IgD-negative memory B cell (primary cell): ENCODE measurements at regions not wholly inside any gene's neighbourhood (a gene's known extent, or its start where the extent isn't known, plus 50 kb on each side); places are given as distances from the start of the nearest gene placed in this dataset.
"Not testable (repeated sequence)": the region's sequence is repeated elsewhere in the genome, so short reads cannot be mapped to it uniquely, and the experiment has no call there.

Experiments used
- H3K27ac Mint-ChIP-seq, 3 donors: one replicate each; pipeline ENCODE4 v1.8.0; 2020 to 2022; ENCODE audit warnings: mild to moderate bottlenecking in 3 of 3, mixed read lengths in 3 of 3, moderate library complexity in 1 of 3
- H3K27me3 Mint-ChIP-seq: one replicate; pipeline ENCODE4 v1.8.0; 2021; ENCODE audit warnings: mixed read lengths
- H3K36me3 Mint-ChIP-seq: one replicate; pipeline ENCODE4 v1.8.0; 2020; ENCODE audit warnings: mild to moderate bottlenecking, mixed read lengths
- H3K4me1 Mint-ChIP-seq, 3 donors: one replicate each; pipeline ENCODE4 v1.8.0; 2020 to 2022; ENCODE audit warnings: mixed read lengths in 3 of 3, mild to moderate bottlenecking in 1 of 3
- H3K4me3 Mint-ChIP-seq, 4 donors: one replicate each; pipeline ENCODE4 v1.8.0; 2020 to 2022; ENCODE audit warnings: mild to moderate bottlenecking in 4 of 4, mixed read lengths in 4 of 4, moderate library complexity in 3 of 4
- H3K9me3 Mint-ChIP-seq, 3 donors: one replicate each; pipeline ENCODE4 v1.8.0; 2020 to 2021; ENCODE audit warnings: mixed read lengths in 3 of 3, mild to moderate bottlenecking in 1 of 3

DNA sequence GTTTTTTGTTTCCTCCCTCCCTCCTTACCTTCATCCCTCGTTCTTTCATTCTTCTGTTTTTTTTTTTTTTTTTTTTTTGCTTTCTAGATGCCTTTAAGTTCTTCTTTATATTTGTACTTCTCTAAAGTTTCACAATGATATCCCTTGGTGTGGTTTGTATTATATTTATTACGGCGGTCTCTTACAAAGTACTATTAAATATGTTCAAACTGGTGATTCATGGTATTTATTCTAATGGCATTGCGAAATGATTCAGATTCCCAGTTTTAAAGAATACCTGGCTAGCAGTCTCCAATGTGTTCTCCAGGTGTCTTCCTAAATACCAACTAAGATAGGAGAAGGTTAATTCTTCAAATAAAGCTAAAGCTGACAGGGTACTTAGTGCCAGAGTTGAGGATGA is 690.1 kb upstream of the COX7C start:
- H3K9me3 Mint-ChIP-seq, result peaks cover 3 to 13% (median 6%) of the 10 kb centered on the region in 3 donors
- no peaks in the 10 kb centered on the region for H3K36me3 Mint-ChIP-seq
- H3K27ac Mint-ChIP-seq, result peak overlapping the region in 1 of 3 donors; percentile 27
- no peaks in the 10 kb centered on the region for H3K27me3 Mint-ChIP-seq
- H3K4me1 Mint-ChIP-seq, result no peaks in the 10 kb centered on the region
- no peak overlapping the region for H3K4me3 Mint-ChIP-seq

DNA sequence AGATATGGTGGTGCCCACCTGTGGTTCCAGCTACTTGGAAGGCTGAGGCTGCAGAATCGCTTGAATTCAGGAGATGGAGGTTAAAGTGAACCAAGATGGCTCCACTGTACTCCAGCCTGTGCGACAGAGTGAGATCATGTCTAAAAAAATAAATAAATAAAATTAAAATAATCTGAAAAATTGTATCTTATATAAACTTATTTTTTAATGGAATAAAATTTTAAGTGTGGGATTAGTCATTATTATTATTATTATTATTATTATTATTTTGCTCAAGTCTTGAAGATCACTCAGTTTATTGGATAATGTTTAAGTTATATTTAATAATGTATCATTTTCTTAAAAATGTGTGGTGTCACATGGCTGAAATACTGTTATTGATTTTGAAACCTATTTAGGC is 688.0 kb upstream of the COX7C start:
- no peaks in the 10 kb centered on the region for H3K4me1 Mint-ChIP-seq
- no peaks in the 10 kb centered on the region for H3K27me3 Mint-ChIP-seq
- H3K9me3 Mint-ChIP-seq, result peaks cover 1 to 4% (median 3%) of the 10 kb centered on the region in 3 donors
- no peak overlapping the region for H3K27ac Mint-ChIP-seq
- H3K4me3 Mint-ChIP-seq, result no peak overlapping the region
- no peaks in the 10 kb centered on the region for H3K36me3 Mint-ChIP-seq

DNA sequence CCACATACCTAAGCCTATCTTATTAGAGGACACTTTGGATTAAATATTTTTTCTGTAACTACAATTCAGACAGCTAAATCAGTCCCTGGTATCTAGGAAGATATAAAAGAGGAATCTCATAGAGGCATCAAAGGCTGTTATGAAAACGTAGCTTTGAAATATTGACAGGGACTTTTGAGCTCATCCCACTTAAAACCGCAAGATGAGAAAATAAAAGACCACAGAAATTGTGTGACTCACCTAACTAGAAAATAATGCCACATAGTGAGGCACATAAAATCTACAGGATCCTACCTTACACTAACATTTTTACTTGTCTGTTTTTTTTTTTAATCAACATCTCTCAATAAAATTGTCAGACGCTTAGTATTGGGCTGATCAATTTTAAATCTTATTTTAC is 686.5 kb upstream of the COX7C start:
- H3K4me1 Mint-ChIP-seq, result no peaks in the 10 kb centered on the region
- no peaks in the 10 kb centered on the region for H3K27me3 Mint-ChIP-seq
- H3K36me3 Mint-ChIP-seq, result no peaks in the 10 kb centered on the region

DNA sequence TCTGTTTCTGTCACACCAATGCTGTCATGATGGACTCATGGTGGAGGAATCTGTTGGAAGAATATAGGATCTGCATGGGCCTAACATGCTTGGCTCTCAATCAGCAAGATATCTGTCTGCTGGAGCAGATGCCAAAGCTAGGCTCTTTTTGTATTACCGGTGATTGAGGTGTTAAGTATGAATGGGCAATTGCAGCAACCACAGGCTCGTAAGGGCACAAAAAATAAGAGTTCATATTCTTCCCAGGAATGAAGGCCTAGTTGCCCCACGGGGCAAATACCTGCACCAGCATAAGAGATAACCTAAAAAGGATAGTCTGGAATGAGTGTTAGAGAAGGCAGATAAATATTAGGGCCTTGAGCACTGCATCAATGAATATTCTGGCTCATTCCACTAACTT is 679.5 kb upstream of the COX7C start:
- H3K27me3 Mint-ChIP-seq, result no peaks in the 10 kb centered on the region
- H3K27ac Mint-ChIP-seq, result no peak overlapping the region
- H3K36me3 Mint-ChIP-seq, result no peaks in the 10 kb centered on the region
- H3K4me3 Mint-ChIP-seq, result no peak overlapping the region
- peaks cover 1 to 24% (median 5%) of the 10 kb centered on the region in 3 donors for H3K9me3 Mint-ChIP-seq
- no peaks in the 10 kb centered on the region for H3K4me1 Mint-ChIP-seq

More for the DNA sequence above, 686.5 kb upstream of the COX7C start:
- H3K27ac Mint-ChIP-seq, result no peak overlapping the region
- H3K4me3 Mint-ChIP-seq, result no peak overlapping the region
- peaks cover 0 to 6% (median 1%) of the 10 kb centered on the region in 3 donors for H3K9me3 Mint-ChIP-seq

DNA sequence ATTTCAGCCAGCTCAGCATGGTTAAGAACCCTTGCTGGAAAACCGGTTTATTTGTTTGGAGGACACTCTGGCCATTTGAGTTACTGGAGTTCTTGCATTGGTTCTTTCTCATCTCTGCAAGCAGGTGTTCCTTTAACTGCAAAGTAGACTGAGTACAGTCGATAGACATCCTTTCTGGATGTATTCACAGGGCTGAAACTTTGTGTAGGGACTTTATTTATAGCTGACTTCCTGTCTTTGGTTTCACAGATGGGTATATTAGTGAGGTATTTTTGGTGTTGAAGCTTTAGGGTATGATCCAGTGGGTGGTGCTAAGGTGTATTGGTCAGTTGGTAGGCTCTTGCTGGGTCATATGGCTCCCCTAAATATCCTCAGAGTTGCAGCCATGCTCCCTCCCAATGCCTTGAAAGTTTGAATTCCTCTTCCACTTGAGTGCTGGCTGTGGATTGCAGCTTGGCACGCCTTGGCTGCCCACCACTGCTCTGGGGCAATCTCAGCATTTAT is 666.0 kb upstream of the COX7C start:
- Mint-ChIP-seq H3K4me3 (no peak overlapping the region), H3K36me3 (no peaks in the 10 kb centered on the region), H3K4me1 (no peaks in the 10 kb centered on the region), H3K9me3 (peaks cover 0 to 8% (median 3%) of the 10 kb centered on the region in 3 donors), H3K27ac (peak overlapping the region in 1 of 3 donors; percentile 71), H3K27me3 (no peaks in the 10 kb centered on the region)

DNA sequence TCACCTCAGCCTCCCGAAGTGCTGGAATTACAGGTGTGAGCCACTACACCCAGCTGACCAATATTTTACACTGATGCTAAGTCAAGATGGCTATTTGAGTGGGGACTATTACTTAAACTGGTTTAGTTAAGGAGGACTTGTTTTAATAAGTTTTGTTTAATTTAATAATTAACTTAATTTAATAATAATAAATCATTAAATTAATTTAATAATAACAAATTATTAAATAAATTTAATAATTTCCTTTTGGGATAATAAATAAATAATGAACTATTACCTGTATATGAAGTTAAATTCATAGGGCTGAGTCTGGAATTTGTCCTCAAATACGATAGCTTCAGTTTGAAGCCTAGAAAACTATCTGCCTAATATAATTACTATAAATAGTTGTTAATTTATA is 665.1 kb upstream of the COX7C start:
- H3K27ac Mint-ChIP-seq, result no peak overlapping the region

DNA sequence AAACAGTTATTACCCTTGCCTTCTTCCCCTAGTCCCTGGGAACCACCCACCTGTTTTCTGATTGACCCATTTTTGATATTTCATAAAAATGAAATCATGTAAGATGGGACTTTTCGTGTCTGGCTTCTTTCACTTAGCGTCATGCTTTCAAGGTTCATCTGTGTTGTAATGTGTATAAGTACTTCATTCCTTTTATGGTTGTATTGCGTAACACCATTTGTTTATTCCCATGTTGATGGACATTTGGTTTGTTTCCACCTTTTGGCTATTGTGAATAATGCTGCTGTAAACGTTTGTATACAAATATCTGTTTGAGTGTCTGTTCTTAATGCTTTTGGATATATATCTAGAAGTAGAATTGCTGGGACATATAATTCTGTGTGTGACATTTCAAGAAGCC is 650.1 kb upstream of the COX7C start:
- H3K27me3 Mint-ChIP-seq, result no peaks in the 10 kb centered on the region
- no peak overlapping the region for H3K4me3 Mint-ChIP-seq
- H3K4me1 Mint-ChIP-seq, result no peaks in the 10 kb centered on the region

More for the DNA sequence above, 665.1 kb upstream of the COX7C start:
- Mint-ChIP-seq H3K4me3 (no peak overlapping the region), H3K27me3 (no peaks in the 10 kb centered on the region), H3K9me3 (peaks cover 0 to 8% (median 3%) of the 10 kb centered on the region in 3 donors), H3K36me3 (no peaks in the 10 kb centered on the region), H3K4me1 (no peaks in the 10 kb centered on the region)

DNA sequence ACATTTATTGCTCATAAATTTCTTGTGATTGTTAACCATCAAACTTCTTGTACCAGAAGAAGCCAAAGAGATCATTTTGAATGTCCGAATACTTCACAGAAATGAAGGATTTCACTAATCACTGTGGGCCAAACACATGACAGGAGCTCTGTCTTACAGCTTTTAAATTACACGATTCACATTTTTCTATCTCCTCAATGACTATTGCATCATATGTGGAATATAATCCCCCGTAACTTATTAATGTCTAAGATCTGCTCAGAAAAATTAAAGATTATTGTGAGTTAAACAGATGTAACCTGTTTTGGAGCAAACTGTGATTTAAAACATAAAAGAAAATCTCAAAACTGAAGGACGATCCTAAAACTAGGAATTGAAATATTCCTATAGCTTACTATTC is 645.2 kb upstream of the COX7C start:
- Mint-ChIP-seq H3K4me1 (no peaks in the 10 kb centered on the region), H3K36me3 (no peaks in the 10 kb centered on the region), H3K9me3 (peaks cover 0 to 7% (median 0%) of the 10 kb centered on the region in 3 donors), H3K4me3 (no peak overlapping the region), H3K27me3 (no peaks in the 10 kb centered on the region), H3K27ac (no peak overlapping the region)

More for the DNA sequence above, 650.1 kb upstream of the COX7C start:
- Mint-ChIP-seq H3K27ac (no peak overlapping the region), H3K9me3 (peaks cover 0 to 6% (median 0%) of the 10 kb centered on the region in 3 donors), H3K36me3 (no peaks in the 10 kb centered on the region)

DNA sequence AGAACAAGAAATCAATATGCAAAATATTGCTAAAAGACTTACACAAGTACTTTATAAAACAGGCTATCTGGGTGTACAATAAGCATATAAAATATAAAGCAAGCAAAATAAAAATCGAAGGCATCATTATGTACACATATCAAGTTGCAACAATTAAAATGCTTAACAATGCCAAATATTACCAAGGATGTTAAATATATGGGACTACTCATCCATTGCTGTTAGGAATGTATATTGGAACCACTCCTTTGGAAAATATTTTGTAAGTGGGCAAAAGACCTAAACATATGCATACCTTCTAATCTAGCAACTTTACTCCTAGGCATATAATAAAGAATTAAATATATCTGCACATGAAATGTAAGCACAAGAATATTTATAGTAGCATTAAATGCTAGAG is 632.6 kb upstream of the COX7C start:
- H3K4me1 Mint-ChIP-seq, result peaks cover 0 to 2% (median 0%) of the 10 kb centered on the region in 3 donors
- no peak overlapping the region for H3K27ac Mint-ChIP-seq
- H3K27me3 Mint-ChIP-seq, result no peaks in the 10 kb centered on the region
- H3K9me3 Mint-ChIP-seq, result peaks cover 0 to 3% (median under 1%) of the 10 kb centered on the region in 3 donors
- H3K4me3 Mint-ChIP-seq, result no peak overlapping the region
- H3K36me3 Mint-ChIP-seq, result no peaks in the 10 kb centered on the region

DNA sequence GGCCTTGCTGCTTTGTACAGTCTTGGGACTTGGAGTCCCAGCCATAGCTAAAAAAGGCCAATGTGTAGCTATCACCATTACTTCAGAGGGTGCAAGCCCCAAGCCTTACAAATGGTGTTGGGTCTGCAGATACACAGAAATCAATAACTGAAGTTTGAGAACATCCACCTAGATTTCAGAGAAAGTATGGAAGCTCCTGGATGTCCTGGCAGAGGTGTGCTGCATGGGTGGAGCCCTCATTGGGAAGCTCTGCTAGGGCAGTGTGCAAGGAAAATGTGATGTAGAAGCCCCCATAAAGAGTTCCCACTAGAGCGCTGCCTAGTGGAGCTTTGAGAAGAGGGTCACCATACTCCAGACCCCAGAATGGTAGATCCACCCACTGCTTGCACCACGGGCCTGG is 626.7 kb upstream of the COX7C start:
- Mint-ChIP-seq H3K27me3 (no peaks in the 10 kb centered on the region), H3K36me3 (no peaks in the 10 kb centered on the region), H3K9me3 (peaks cover 3 to 9% (median 3%) of the 10 kb centered on the region in 3 donors), H3K4me3 (no peak overlapping the region), H3K4me1 (no peaks in the 10 kb centered on the region), H3K27ac (no peak overlapping the region)

DNA sequence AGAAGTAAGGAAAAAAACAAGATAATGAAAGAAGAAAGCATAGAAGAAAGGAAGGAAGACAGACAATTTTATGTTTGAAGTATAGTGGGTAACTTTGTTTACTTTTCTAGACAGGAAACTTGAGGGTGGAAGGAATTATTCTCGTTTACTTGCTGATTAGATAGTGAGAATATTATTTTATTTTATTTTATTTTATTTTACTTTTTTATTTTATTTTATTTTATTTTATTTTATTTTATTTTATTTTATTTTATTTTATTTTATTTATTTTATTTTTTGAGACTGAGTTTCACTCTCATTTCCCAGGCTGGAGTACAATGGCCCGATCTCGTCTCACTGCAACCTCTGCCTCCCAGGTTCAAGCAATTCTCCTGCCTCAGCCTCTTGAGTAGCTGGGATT is 623.1 kb upstream of the COX7C start:
- not testable (repeated sequence) for H3K36me3 Mint-ChIP-seq, H3K4me3 Mint-ChIP-seq
- peaks cover under 1 to 15% (median 5%) of the 10 kb centered on the region in 3 donors for H3K9me3 Mint-ChIP-seq

DNA sequence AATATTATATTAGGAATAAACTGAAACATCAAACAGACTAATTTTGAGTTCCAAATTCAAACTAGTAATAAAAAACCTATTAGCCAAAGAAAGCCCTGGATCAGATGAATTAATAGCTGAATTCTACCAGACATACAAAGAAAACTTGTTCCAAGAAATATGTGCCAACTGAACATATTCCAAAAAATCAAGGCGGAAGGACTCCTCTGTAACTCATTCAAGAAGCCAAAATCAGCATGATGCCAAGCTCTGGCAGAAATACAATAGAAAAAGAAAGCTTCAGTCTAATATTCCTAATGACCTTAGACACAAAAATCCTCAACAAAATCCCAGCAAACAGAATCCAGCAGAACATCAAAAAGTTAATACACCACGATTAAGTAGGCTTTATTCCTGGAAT is 619.1 kb upstream of the COX7C start:
- no peak overlapping the region for H3K4me3 Mint-ChIP-seq
- no peak overlapping the region for H3K27ac Mint-ChIP-seq
- H3K4me1 Mint-ChIP-seq, result no peaks in the 10 kb centered on the region
- H3K36me3 Mint-ChIP-seq, result no peaks in the 10 kb centered on the region
- H3K9me3 Mint-ChIP-seq, result peaks cover 2 to 12% (median 5%) of the 10 kb centered on the region in 3 donors
- H3K27me3 Mint-ChIP-seq, result no peaks in the 10 kb centered on the region

More for the DNA sequence above, 623.1 kb upstream of the COX7C start:
- not testable (repeated sequence) for H3K27me3 Mint-ChIP-seq, H3K4me1 Mint-ChIP-seq, H3K27ac Mint-ChIP-seq

DNA sequence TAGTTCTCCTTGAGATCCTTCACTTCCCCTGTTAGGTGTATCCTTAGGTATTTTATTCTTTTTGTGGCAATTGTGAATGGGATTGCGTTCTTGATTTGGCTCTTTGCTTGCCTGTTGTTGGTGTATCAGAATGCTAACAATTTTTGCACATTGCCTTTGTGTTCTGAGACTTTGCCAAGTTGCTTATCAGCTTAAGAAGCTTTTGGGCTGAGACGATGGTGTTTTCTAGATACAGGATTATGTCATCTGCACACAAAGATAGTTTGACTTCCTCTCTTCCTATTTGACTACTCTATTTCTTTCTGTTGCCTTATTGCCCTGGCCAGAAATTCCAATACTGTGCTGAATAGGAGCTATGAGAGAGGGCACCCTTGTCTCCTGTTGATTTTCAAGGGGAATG is 609.4 kb upstream of the COX7C start:
- no peak overlapping the region for H3K4me3 Mint-ChIP-seq
- no peaks in the 10 kb centered on the region for H3K4me1 Mint-ChIP-seq
- no peaks in the 10 kb centered on the region for H3K27me3 Mint-ChIP-seq

DNA sequence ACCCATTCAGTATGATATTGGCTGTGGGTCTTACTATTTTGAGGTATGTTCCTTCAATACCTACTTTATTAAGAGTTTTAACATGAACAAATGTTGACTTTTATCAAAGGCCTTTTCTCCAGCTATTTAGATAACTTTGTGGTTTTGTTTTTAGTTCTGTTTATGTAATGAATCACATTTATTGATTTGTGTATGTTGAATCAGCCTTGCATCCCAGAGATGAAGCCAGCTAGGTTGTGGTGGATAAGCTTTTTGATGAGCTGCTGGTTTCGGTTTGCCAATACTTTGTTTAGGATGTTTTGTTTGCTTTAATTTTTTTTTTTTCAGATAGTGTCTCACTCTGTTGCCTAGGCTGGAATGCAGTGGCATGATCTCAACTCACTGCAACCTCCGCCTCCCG is 609.0 kb upstream of the COX7C start:
- Mint-ChIP-seq H3K4me1 (no peaks in the 10 kb centered on the region), H3K27me3 (no peaks in the 10 kb centered on the region), H3K36me3 (no peaks in the 10 kb centered on the region), H3K27ac (no peak overlapping the region), H3K4me3 (no peak overlapping the region), H3K9me3 (peaks cover 3 to 20% (median 8%) of the 10 kb centered on the region in 3 donors)

More for the DNA sequence above, 609.4 kb upstream of the COX7C start:
- Mint-ChIP-seq H3K9me3 (peaks cover 3 to 20% (median 8%) of the 10 kb centered on the region in 3 donors), H3K36me3 (no peaks in the 10 kb centered on the region), H3K27ac (no peak overlapping the region)

DNA sequence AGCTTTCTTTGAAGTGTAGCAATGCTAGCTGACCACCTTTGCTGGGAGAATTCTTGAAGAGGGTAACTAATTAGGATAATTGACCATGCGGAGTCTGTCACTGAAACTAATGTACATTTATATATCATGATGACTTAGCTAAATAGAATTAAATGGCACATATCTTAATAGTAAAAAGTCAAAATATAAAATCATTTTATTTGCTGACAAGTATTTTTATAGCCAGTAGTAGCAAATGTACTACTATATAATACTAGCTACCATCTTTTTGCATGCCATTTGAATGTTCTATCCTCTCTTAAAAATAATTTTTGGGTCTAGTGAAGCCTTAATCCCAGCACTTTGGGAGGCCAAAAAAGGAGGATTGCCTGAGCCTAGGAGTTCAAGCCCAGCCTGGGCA is 605.8 kb upstream of the COX7C start:
- Mint-ChIP-seq H3K9me3 (peaks cover 3 to 27% (median 8%) of the 10 kb centered on the region in 3 donors), H3K4me1 (no peaks in the 10 kb centered on the region), H3K27me3 (no peaks in the 10 kb centered on the region), H3K27ac (no peak overlapping the region), H3K4me3 (no peak overlapping the region), H3K36me3 (no peaks in the 10 kb centered on the region)

DNA sequence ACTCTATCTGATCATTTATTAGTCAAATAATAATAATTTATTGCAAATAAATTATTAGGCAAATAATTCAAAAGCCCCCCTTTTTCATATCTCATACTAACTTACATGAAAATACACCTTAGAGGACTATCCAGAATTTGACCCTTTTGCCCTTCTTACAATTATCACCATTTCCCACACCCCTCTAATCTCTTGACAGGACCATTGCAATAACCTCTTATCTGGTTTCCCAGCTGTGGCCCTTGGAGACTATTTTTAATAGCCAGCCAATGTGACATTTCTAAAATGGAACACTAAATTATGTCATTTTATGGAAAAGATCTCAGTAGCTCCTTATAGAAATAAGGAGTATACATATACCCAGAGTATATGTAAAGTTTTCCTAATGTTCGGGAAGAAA is 588.4 kb upstream of the COX7C start:
- Mint-ChIP-seq H3K4me3 (no peak overlapping the region), H3K4me1 (no peaks in the 10 kb centered on the region), H3K27me3 (no peaks in the 10 kb centered on the region), H3K27ac (no peak overlapping the region), H3K36me3 (no peaks in the 10 kb centered on the region), H3K9me3 (peaks cover 0 to 7% (median 0%) of the 10 kb centered on the region in 3 donors)
